ENCODE measurements at regions not wholly inside any gene's neighbourhood (a gene's known extent, or its start where the extent isn't known, plus 50 kb on each side); places are given as distances from the start of the nearest gene placed in this dataset.

- TF ChIP-seq CTCF (IDR thresholded peaks at IDR 0.05): no peak
- Histone ChIP-seq H3K36me3 (no peaks in the 10 kb centered on the region), H3K4me1 (peaks cover 0 to 20% (median 0%) of the 10 kb centered on the region in 9 donors), H3K27me3 (no peaks in the 10 kb centered on the region), H3K9me3 (peaks cover 0 to 34% (median 21%) of the 10 kb centered on the region in 11 donors), H3K4me3 (no peak overlapping the region), H3K27ac (peak overlapping the region in 6 of 10 donors; percentile 9 to 79 (median 42))
- no peak for DNase-seq
- WGBS, 2 donors: 96 to 97% methylated on average over 4 of the region's 4 CpGs
- ATAC-seq: peak in 4 of 8 donors; percentile 2 to 28 (median 8)
- intact Hi-C loops (cut with DNase I): loop anchor here in 3 of 10 donors (2.0 to 10.0 kb wide), 5 partner anchors 91 to 311 kb away; partner anchors contain the start of gene FNDC3A (in 3 of the 3)
These were observed 130.0 kb downstream of the CYSLTR2 start for GRCh38 chr13:48783695-48784230.

GRCh38 chr13:48784916-48785548 is 131.3 kb downstream of the CYSLTR2 start:
- H3K4me3 ChIP-seq: no peak overlapping the region
- WGBS, 2 donors: 55 to 58% methylated on average over 3 of the region's 3 CpGs
- ATAC-seq (no peak), DNase-seq (no peak)
- no peak overlapping the region for H3K27ac ChIP-seq
- H3K36me3 ChIP-seq: no peaks in the 10 kb centered on the region
- H3K27me3 ChIP-seq: no peaks in the 10 kb centered on the region
- H3K4me1 ChIP-seq: peaks cover 0 to 20% (median 0%) of the 10 kb centered on the region in 9 donors
- peaks cover 0 to 28% (median 17%) of the 10 kb centered on the region in 11 donors for H3K9me3 ChIP-seq
- TF ChIP-seq CTCF (IDR thresholded peaks at IDR 0.05): no peak
- intact Hi-C loops (cut with DNase I): loop anchor here in 3 of 10 donors (5.0 to 10.0 kb wide), 4 partner anchors 92 to 310 kb away; partner anchors contain the start of gene FNDC3A (in 3 of the 3)

- no peaks in the 10 kb centered on the region for H3K36me3 ChIP-seq
- H3K27me3 ChIP-seq: no peaks in the 10 kb centered on the region
- no peak overlapping the region for H3K4me3 ChIP-seq
- peaks cover 0 to 13% (median 0%) of the 10 kb centered on the region in 9 donors for H3K4me1 ChIP-seq
- DNase-seq (no peak), ATAC-seq (no peak)
- intact Hi-C loops (cut with DNase I): no loop called here
- H3K27ac ChIP-seq: no peak overlapping the region
- no peak for TF ChIP-seq CTCF (IDR thresholded peaks at IDR 0.05)
- H3K9me3 ChIP-seq: no peaks in the 10 kb centered on the region
- 67 to 75% methylated on average over 3 of the region's 3 CpGs for WGBS, 2 donors
These were observed 136.5 kb downstream of the CYSLTR2 start for GRCh38 chr13:48790199-48790598.

GRCh38 chr13:48790966-48791365 is 137.2 kb downstream of the CYSLTR2 start:
- no peak overlapping the region for H3K4me3 ChIP-seq
- H3K27me3 ChIP-seq: no peaks in the 10 kb centered on the region
- no peak for ATAC-seq
- peaks cover 0 to 13% (median 0%) of the 10 kb centered on the region in 9 donors for H3K4me1 ChIP-seq
- no peaks in the 10 kb centered on the region for H3K9me3 ChIP-seq
- H3K27ac ChIP-seq: peak overlapping the region in 1 of 10 donors; percentile 54
- WGBS, 2 donors: 90 to 94% methylated on average over 1 of the region's 1 CpG
- no peaks in the 10 kb centered on the region for H3K36me3 ChIP-seq
- intact Hi-C loops (cut with DNase I): no loop called here
- no peak for DNase-seq
- no peak for TF ChIP-seq CTCF (IDR thresholded peaks at IDR 0.05)
